ENCODE measurements at regions not wholly inside any gene's neighbourhood (a gene's known extent, or its start where the extent isn't known, plus 50 kb on each side); places are given as distances from the start of the nearest gene placed in this dataset.

DNA sequence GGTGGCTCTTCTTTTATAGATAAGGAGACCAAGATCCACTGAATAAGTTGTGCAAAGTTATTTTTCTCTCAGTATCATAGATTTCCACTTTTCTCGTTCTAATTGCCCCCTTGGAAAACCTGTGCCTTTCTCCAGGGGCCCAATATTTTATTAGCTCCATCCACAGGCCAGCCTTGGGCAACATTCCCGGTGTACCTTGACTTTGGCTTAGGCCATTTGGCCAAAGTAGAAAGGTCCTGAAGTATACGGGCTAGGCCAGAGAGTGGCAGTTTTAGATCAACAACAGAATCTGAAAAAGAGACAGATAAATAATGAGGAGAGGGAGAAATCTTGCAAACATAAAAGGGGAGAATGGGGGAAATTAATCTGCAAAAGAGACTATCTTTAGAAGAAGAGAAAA lies 91.7 kb upstream of the CHMP2B start:
- Histone ChIP-seq H3K27ac (ENCODE audit: control insufficient read depth, insufficient read depth) (no peak overlapping the region), H3K9me3 (replicated peaks; ENCODE audit: control insufficient read depth, insufficient read depth, low read length) (no peaks in the 10 kb centered on the region), H3K4me2 (ENCODE audit: control insufficient read depth, insufficient read depth) (no peak overlapping the region), H2AFZ (ENCODE audit: control insufficient read depth, low read depth, low read length) (no peak overlapping the region), H3K27me3 (replicated peaks in 1 of 2; ENCODE audit: control insufficient read depth in 2 of 2, insufficient read depth in 2 of 2, low read length in 1 of 2) (0 out of 4 replicates have a peak, but pooled peaks cover 0 to 2% of the 10 kb centered on the region in 2 experiments), H3K4me1 (ENCODE audit: control insufficient read depth, insufficient read depth, low read length) (no peaks in the 10 kb centered on the region), H3K79me2 (ENCODE audit: control insufficient read depth, insufficient read depth, low read length) (no peaks in the 10 kb centered on the region), H3K4me3 (no peak overlapping the region), H3K9ac (ENCODE audit: control insufficient read depth, insufficient read depth, low read length) (no peak overlapping the region), H3K36me3 (ENCODE audit: control insufficient read depth in 2 of 2, insufficient read depth in 2 of 2, low read length in 1 of 2) (no peaks in the 10 kb centered on the region), H4K20me1 (ENCODE audit: control insufficient read depth, insufficient read depth) (no peaks in the 10 kb centered on the region)
- FAIRE-seq: no peak
- in situ Hi-C loops (cut with MboI) (no loop called here), intact Hi-C loops (cut with micrococcal nuclease; ENCODE audit: unreplicated experiment) (no loop called here)
- ChIA-PET CTCF (no interaction called here), RAD21 (ENCODE audit: unreplicated experiment) (no interaction called here), POLR2A (no interaction called here), SMC1A (ENCODE audit: uncharacterized antibody, unreplicated experiment) (no interaction called here)
- no TSS peak for BruUV-seq (replicated peaks)
- WGBS (ENCODE audit: insufficient coverage, insufficient replicate concordance, low lambda C conversion rate, missing lambda C conversion rate): 11% methylated on average over 3 of the region's 3 CpGs
- no peak for DNase-seq (ENCODE audit: low read depth, low spot score)
- no peak for ATAC-seq
- TF ChIP-seq, protein P1, sequence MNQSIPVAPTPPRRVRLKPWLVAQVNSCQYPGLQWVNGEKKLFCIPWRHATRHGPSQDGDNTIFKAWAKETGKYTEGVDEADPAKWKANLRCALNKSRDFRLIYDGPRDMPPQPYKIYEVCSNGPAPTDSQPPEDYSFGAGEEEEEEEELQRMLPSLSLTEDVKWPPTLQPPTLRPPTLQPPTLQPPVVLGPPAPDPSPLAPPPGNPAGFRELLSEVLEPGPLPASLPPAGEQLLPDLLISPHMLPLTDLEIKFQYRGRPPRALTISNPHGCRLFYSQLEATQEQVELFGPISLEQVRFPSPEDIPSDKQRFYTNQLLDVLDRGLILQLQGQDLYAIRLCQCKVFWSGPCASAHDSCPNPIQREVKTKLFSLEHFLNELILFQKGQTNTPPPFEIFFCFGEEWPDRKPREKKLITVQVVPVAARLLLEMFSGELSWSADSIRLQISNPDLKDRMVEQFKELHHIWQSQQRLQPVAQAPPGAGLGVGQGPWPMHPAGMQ (IDR thresholded peaks at IDR 0.05; ENCODE audit: borderline replicate concordance): no peak

DNA sequence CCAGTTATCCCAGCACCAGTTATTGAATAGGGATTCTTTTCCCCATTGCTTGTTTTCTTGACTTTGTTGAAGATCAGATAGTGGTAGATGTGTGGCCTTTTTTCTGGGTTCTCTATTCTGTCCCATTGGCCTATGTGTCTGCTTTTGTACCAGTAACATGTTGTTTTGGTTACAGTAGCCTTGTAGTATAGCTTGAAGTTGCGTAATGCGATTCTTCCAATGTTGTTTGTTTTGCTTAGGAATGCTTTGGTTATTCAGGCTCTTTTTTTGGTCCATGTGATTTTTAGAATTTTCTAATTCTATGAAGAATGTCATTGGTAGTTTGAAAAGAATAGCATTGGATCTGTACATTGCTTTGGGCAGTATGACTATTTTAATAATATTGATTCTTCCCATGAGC lies 94.3 kb upstream of the CHMP2B start:
- no peak for FAIRE-seq
- no peak for DNase-seq (ENCODE audit: low read depth, low spot score)
- Histone ChIP-seq H3K9ac (ENCODE audit: control insufficient read depth, insufficient read depth, low read length) (no peak overlapping the region), H3K79me2 (ENCODE audit: control insufficient read depth, insufficient read depth, low read length) (no peaks in the 10 kb centered on the region), H3K27me3 (replicated peaks in 1 of 2; ENCODE audit: control insufficient read depth in 2 of 2, insufficient read depth in 2 of 2, low read length in 1 of 2) (no peaks in the 10 kb centered on the region), H3K36me3 (ENCODE audit: control insufficient read depth in 2 of 2, insufficient read depth in 2 of 2, low read length in 1 of 2) (no peaks in the 10 kb centered on the region), H4K20me1 (ENCODE audit: control insufficient read depth, insufficient read depth) (no peaks in the 10 kb centered on the region), H3K4me3 (no peak overlapping the region), H3K9me3 (replicated peaks; ENCODE audit: control insufficient read depth, insufficient read depth, low read length) (no peaks in the 10 kb centered on the region), H3K4me2 (ENCODE audit: control insufficient read depth, insufficient read depth) (no peak overlapping the region), H3K27ac (ENCODE audit: control insufficient read depth, insufficient read depth) (no peak overlapping the region), H2AFZ (ENCODE audit: control insufficient read depth, low read depth, low read length) (no peak overlapping the region), H3K4me1 (ENCODE audit: control insufficient read depth, insufficient read depth, low read length) (no peaks in the 10 kb centered on the region)
- TF ChIP-seq CREB1 (IDR thresholded peaks at IDR 0.05; ENCODE audit: low read depth) (no peak), SRF (IDR thresholded peaks at IDR 0.05; ENCODE audit: low read depth in 2 of 2, low read length in 2 of 2) (no peak), GABPA (IDR thresholded peaks at IDR 0.05; ENCODE audit: low read depth) (no peak)
- in situ Hi-C loops (cut with MboI): no loop called here
- ChIA-PET POLR2A (no interaction called here), CTCF (no interaction called here), RAD21 (ENCODE audit: unreplicated experiment) (no interaction called here), SMC1A (ENCODE audit: uncharacterized antibody, unreplicated experiment) (no interaction called here)
- 89% methylated on average over 2 of the region's 2 CpGs for WGBS (ENCODE audit: insufficient coverage, insufficient replicate concordance, low lambda C conversion rate, missing lambda C conversion rate)
- BruUV-seq (replicated peaks): no TSS peak
- intact Hi-C loops (cut with micrococcal nuclease; ENCODE audit: unreplicated experiment): no loop called here
- no peak for ATAC-seq
